HG03139 (cell line): ENCODE measurements at regions not wholly inside any gene's neighbourhood (a gene's known extent, or its start where the extent isn't known, plus 50 kb on each side); places are given as distances from the start of the nearest gene placed in this dataset.
"Not testable (repeated sequence)": the region's sequence is repeated elsewhere in the genome, so short reads cannot be mapped to it uniquely, and the experiment has no call there.

Experiments
- ATAC-seq: cut with Tn5 transposase; IDR thresholded peaks from one replicate; pipeline ENCODE4 v1.9.1; 2021; ENCODE audit not compliant: unreplicated experiment

DNA sequence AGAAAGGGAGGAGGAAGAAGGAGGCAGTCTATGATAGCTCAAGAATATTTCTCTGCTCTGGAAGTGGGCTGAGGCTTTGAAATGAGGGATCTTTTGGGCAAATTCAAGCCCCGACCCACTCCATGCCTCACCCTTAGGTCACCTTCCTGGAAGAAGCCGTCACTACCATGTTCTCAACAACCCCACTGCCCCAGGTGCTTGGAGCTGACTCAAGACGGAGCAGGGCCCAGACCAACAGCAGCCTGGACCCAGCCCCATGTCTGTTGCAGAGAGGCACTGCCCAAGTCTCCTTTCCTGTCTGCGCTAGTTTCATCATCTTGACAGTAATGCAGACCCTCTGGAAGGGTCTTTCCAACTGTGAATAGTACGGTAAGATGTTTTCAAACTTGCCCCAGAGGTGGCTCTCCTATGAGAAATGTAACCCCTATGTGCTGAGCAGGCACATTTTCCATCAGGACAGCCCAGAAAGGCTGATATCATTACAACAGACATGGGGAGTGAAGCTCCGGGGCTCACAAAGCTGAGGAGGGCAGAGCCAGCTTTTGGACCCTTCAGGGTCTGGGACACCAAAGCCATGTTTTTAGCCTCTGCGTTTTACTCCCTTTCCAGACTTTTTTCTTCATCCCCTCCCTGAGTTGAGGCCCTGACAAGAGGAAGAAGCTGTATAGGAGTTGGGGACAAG, 128.2 kb upstream of the LARP1 start:
- ATAC-seq = no peak

DNA sequence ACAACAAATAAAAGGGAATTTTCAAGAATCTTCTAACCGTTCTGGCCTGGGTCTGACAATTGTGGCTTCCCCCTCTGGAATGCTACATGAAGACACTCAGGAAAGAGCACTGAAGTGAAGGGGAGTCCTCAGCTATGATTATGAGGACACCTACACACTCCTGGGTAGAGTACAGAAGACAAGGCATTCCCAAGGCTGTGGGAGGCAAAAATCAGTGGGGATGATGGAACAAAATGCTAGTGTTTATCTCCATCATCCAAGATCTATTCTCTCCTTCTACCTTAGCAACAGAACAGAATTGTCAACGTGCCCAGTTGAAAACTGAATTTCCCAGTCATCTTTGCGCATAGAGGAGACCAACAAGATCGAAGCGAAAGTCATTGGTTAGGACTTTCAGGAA, 130.1 kb upstream of the LARP1 start:
- ATAC-seq = no peak

DNA sequence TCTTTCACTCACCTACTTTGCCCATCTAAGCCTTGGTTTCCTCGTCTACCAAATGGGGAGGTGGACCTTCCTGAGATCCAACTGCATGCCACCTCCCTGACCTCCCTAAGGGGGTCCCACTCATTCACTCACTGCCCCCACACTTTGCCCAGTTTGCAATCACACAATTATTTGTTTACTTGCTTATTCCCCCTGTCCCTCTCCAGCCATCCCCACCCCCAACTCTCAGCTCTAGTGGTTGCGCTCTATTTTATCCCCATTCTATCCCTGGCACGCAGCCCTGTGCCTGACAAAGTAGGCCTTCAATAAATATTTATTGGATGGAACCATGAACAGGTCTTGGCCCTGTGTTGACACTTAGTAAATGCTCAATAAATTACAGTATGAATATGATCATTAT, 130.8 kb upstream of the LARP1 start:
- no peak for ATAC-seq

DNA sequence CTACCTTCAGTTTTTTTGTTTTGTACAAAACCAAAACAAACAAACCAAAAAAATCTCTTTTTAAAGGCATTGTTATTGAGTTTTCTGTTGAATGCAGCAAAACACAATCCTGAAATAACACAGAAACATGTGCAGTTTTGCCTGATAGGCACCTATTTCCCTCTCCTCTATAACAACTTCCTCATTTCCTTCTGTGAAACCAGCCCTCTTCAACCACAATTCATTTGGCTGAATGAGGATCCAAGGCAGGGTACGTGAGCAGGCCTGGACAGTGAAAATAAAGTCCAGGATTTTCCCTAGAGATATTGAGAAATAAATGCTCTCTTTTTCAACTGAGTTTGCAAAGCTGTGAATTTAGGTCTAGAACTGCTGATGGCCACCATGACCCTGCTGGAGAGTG, 134.8 kb upstream of the LARP1 start:
- ATAC-seq = no peak

DNA sequence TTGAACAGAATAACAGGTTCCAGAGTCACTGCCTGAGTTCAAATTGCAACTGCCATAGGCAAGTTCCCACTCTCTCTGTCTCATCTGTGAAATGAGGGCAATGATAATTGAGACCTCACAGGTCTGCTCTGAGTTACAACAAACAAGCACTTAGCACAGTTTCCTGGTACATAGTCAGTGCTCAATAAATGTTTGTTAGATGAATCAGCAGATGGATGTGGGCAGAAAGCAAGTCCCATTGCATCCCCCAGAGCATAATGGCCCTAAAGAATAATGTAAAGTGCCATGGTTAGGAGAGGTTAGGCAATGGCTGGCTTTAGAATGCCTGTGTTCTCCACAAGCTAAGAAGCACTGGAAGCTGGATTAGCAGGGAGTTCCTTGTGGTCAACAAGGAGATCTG, 136.5 kb upstream of the LARP1 start:
- no peak for ATAC-seq

DNA sequence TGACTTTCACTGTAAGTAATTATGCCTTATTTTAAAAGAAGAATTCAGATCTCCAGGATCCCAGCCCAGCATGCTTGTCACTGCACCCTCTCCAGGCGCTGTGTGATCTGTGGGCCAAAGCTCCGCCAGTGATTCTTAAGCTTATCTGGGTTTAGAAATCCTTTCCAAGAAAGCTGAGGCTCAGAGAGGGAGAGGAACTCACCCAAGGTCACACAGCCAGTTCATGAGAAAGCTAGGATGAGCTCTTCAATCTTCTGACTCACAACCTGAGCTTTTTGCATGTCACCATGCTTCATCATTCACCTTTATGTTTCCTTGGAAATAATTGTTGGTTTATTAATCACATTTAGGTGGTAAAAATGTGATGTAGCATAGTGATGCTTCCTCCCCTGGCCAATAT, 136.6 kb upstream of the HAND1 start:
- ATAC-seq = no peak

DNA sequence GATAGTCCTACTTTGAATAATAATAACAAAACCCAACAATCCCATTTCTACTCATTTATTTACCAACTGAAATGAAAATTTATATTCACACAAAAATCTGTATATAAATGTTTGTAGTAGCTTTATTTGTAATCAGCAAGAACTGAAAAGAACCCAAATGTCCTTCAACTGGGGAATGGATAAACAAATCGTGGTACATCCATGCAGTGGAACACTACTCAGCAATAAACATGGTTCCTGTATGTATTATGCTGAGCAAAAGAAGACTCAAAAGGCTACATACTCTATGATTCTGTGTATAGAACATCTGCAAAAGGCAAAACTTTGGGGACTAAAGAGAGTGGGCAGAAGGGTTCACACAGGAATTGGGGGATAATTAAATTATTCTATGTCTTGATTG, 136.1 kb upstream of the HAND1 start:
- ATAC-seq = no peak

DNA sequence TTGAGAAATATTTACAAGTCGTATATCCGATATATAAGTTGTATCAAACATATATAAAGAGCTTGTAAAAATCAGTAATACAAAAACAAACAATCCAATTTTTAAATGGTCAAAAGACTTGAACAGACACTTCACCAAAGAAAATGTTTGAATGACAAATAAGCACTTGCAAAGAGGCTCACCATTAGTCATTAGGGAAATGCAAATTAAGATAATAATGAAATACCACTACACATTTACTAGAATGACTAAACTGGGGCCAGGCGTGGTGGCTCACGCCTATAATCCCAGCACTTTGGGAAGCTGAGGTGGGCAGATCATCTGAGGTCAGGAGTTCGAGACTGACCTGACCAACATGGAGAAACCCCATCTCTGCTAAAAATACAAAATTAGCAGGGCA, 134.6 kb upstream of the HAND1 start:
- ATAC-seq = no peak

DNA sequence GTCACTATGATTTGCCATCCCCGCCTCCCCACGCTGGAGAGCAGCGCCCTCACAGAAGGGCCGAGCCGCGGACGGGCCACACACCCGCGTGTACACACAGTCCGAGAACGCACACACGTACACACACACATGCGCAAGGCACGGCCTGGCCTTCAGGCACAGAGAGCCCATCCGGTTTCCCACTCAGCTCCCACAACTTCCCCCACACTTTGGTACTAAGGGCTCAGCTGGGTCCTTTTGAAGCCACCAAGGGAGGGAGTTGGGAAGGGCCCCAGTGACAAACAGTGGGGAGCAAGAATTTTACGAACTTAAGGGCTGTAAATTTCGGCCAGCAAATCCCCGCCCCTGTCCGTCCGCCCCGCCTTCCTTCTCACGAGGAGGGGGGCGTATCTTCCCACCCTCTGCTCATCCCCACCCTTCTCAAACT, 133.3 kb upstream of the HAND1 start:
- no peak for ATAC-seq

DNA sequence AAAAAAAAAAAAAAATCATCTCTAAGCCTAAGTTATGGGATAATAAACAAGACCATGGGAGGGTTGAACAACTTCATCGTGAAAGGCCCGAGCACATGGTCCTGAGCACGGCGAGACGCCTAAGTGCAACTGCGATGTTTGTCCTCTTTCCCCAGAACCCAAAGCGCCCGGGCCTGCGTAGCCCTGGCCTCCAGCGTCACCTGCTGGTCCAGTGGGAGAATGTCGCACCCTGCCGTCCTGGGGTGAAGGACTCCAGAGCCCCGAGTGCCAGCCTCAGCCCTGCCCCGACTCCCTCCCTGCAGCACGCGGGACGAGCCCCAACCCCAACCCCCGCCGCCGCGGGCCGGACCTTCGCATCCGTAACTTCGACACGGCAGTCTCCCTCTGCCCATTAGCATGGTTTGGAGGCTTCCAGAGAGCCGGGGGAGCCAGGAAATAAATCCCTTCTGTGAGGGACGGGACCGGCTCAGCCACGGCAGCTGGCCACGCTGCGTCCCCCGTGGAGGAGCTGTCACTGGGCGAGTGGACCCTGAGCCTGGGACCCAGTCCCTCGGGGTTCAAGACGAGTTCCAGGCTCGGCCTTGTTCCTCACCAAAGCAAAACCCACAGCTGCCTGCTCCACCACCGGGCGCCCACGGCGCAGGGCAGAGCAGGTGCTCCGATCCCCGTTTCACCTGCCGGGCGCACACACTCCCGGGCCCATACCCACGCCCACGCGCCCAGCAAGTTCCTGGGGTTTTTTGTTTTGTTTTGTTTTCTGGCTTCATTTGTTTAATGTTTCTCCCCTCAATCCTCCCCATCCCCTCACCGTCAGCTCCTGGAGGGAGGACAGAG, 132.5 kb upstream of the HAND1 start:
- peak; percentile 92 for ATAC-seq

DNA sequence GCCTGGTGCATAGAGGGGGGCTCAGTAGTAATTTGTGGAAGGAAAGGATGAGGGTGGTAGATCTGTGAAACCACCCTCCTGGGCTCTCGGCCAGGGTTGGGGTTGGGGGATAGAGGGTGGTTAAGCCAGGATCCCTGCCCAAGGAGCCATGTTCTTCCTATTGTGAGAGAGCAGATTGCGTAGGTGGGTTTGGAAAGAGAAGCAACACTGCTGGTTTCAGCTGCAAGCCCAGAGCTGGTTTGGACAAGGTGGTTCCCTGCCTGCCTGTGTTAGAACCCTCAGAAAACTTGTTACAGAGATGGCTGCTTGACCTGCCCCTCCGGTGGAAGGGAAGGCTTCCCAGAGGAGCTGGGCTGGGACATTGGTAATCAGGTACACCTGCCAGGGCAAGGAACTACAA, 131.2 kb upstream of the HAND1 start:
- ATAC-seq = no peak

DNA sequence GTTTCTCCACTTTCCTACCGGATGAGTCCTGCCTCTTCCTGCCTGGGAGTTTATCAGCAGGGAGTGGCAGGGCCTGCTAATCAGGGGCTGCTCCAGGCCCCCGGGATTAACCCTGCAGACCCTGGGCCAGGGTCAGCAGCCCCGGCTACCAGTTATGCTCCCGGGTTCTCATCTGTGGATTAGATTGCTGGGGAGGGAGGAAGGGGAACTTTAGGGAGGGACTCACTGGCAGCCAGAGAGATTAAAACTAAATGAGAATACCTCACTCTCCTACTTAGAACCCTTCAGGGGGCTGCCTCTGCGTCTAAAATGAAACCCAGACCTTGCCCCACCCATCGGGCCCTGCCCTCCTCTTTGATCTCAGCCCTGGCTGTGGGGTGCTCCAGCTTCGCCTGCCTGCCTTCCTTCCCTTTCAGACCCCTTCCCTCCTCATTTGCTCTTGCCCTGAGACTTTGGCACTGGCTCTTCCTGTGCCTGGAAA, 130.5 kb upstream of the HAND1 start:
- ATAC-seq = no peak

DNA sequence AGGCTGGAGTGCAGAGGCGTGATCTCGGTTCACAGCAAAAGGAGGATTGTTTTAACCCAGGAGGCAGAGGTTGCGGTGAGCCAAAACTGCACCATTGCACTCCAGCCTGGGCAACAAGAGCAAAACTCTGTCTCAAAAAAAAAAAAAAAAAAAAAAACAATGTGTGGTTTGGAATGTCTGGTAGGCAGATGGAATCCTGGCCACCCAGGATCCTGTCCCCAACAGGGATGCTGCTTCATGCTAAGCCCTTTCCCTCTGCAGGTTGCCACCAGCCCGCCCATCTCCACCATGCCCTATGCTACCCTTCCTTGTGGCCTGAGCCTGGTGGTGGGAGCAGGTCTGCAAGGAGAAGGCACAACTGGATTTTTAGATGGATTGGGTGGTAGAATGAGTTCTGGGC, 129.7 kb upstream of the HAND1 start:
- ATAC-seq = no peak

DNA sequence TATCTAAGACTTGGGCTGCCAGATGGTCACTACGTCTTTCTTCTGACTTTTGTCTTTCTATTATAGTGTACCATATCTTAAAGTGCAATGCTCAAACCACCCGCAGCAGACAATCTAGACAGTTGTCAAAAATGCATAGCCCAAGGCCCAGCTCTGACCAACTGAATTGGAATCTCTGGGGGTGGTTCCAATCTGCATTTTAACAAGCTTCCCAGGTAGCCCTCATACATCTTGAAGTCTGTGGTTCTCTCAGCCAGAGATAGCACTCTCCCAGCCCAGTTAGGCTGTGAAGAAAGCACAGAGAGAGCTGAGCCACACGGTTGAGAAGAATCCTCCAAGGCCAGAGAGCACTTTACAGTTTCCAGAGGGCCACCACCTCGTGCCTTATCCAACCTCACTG, 128.2 kb upstream of the HAND1 start:
- no peak for ATAC-seq

DNA sequence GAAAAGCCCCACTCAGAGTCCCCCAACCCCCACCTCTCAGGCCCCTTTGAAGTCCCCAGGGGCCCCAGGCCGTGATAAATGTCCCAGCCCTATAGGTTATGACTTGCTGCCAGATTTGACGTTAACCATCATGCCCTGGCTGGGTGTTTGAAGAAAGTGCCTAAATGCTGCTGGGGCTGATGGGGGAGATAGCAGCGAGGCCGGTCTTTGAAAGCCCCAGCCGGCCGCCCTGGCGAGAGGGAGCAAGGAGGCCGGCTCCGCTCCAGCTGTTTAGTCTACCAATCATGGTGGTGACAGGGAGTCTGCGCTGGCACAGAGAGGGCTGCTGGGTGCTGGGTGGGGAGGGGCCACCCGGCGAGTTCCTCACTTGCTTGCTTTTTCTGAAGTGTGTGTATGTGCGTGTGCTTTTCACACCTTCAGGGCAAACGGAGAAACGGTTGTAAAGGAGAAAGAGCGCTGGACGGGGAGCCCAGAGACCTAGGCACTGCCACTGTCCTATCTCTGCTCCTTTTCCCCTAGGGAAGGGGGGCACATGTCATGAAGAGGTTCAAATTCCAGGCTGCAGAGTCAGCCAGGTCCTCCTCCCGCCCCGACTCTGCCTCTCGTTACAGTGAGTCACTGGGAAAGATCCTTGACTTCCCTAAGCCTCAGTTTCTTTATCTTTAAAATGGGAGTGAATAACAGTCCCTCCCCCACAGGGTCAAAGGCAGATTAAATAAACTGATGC, 126.1 kb upstream of the HAND1 start:
- ATAC-seq = no peak

DNA sequence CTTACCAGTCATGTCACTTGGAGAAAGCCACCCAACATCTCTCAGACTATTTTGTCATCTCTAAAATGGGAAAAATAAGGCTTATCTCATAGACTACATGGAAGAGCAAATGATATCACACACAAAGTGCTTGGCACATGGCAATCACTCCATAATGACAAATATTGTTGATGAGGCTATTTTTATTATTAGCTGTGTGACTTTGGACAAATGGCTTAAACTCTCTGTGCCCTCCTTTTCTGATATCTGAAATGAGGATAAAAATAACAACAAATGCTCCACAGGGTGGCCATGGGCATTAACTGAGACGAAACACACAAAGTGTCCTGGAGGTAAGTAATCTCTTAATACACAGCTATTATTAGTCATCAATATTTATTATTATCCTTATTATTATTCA, 125.5 kb upstream of the HAND1 start:
- ATAC-seq = no peak

DNA sequence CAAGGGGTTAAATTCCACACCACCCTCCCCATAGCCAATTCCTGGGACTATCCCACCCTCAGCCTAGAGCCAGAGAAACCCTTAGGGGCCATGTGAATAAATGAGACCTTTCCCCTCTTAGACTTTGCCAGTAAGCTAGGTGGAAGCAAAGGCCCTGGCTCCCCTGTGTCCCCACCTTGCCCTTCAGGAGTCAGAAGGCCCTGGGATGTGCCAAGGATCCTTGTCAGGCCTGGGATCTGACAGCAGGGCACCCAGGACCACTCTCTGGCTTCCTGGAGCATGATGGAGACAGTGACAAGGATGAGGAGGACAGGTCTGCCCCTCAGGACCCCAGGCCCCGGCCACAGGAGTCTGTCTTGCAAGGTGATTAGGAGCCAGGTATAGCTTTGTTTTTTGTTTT, 125.0 kb upstream of the HAND1 start:
- no peak for ATAC-seq

DNA sequence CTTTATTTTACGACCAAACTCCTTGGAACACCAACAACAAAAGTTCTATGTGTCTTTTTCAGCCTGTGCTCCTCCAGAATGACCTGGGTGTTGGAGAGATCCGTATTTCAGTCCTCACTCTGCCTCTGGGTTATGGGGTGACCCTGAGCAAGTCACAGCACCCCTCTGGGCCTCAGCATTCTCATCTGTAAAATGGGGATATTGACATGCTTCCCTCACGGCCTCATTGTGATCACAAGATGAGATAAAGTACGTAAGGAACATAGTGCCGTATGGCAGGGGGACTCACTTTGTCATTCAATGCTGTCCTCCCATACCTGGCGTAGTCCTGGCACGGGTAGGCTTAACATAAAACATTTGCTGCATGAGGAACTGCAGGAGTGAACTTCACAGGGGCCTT, 123.0 kb upstream of the HAND1 start:
- ATAC-seq = no peak

DNA sequence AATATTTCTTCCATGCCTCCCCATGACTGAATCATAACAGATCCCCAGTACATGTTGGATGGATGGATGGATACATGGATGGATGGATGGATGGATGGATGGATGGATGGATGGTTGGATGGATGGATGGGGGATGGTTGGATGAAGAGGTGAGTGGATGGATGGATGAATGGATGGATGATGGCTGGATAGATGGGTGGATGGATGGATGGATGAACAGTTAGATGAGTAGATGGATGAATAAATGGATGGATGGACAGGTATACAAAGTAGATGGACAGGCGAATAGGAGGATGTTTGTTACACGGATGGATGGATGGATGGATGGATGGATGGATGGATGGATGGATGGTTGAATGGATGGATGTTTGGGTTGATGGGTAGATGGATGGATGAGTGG, 120.0 kb upstream of the HAND1 start:
- no peak for ATAC-seq

DNA sequence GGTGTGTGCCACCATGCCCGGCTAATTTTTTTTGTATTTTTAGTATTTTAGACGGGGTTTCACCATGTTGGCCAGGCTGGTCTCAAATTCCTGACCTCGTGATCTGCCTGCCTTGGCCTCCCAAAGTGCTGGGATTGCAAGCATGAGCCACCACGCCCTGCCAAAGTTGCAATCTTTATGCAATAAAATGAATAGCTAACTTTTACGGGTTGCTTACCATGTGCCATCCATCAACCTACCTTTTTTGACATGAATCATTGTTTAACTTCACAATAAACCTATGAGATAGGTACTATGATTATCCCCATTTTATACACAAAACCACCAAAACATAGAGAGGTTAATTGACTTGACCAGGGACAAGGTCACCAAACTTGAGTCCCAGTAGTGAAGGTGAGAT, 118.8 kb upstream of the HAND1 start:
- not testable (repeated sequence) for ATAC-seq

DNA sequence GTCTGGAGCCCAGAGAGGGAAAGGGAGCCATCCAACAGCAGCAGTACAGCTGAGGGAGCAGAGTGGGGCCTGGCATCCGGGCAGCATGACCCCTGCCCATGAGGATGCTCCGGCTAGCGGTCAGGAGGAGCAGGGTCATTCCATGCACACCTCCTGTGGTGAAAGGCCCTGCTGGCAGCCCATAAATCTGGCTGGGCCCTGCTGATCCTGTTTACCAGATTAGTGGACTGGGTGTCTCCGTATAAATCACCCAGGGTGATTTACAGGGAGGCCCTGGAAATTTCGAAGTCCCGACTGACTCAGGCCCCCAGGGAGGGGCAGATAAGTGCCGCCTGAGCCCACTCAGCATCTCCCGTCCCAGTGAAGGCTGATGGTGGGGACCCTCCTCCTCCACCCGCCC, 117.6 kb upstream of the HAND1 start:
- no peak for ATAC-seq

DNA sequence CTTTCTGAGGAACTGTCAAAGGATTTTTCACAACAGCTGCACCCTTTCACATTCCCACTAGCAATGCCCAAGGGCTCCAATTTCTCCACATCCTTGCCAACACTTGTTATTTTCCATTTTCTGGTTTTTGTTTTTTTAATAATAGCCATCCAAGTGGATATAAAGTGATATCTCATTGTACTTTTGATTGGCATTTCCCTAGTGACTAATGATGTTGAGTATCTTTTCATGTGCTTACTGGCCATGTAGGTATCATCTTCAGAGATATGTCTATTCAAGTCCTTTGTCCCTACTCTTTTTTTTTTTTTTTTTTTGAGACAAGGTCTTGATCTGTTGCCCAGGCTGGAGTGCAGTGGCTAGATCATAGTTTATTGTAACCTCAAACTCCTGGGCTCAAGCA, 115.8 kb upstream of the HAND1 start:
- no peak for ATAC-seq
